ENCODE measurements at regions not wholly inside any gene's neighbourhood (a gene's known extent, or its start where the extent isn't known, plus 50 kb on each side); places are given as distances from the start of the nearest gene placed in this dataset.

DNA sequence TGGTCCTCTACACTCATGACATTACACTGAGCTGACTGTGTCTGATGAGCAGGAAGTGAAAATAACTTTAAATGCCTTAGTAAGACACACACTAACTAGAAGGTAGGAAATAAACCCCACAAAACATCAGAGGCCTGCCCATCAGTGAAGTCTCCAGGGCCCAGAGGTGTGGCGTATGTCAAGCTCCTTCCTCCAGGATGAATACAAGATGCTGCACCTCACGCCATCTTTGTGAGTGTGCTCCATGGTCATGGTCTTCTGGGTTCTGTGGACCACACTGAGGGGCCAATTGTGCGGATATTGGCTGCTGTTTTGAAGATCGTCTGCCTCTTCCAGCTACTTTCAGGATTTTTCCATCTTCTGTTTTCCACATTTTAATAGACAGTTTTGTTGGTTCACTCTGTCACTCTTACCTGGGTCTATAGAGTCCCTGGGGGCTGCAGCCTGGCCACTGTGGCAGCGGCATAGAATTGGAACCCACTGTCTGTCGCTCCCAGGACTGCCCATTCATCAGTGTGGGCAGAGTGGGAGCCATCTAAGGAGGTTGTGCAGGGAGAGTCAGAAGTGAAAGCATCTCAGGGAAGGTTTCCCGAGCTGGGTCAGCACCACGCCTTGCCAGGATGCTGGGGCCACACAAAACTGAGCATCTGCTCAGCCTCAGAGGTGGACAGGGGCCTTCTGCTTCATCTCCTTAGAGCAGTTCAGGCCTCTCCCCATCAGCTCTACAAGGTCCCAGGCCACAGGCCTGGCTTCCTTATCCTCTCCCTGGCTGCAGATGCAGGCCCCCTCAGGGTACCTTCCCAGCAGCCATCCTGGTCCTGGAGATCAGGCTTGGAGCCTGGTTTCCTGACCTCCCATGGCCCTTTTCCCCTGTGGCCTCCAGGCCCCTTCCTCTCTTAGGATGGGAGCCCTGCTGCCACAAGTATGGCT is 57.5 kb upstream of the C14orf180 start:
- DNase-seq: no peak

DNA sequence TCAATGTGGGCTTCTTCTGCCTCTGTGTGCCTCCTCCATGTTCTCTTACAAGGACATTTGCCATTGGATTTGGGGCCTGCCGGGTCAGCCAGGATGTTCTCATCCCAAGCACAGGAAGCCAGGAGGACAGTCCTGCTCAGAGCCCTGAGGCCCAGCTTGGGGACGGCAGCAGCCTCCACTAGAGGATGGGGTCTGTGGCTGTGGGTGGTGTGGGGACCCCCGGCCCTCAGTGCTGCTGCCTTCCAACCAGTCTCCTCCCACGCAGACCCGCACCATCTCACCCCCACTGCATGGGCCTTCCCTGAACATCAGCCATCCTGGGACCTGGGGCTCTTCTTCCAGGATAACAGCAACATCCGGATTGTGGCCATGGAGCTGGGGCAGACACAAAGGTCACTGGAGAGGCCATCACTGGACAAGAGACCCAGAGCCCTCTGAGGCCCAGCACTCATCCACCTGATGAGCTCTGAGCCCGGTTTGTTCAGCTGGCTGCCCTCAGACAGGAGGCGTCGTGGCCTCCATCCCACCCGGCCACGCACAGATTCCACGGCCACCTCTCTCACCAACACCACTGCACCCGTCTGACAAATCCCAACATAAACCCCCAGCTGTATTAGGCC is 56.5 kb upstream of the C14orf180 start:
- DNase-seq: no peak

GRCh38 chr14:104523546-104523935 is 56.0 kb upstream of the C14orf180 start:
- DNase-seq: no peak

DNA sequence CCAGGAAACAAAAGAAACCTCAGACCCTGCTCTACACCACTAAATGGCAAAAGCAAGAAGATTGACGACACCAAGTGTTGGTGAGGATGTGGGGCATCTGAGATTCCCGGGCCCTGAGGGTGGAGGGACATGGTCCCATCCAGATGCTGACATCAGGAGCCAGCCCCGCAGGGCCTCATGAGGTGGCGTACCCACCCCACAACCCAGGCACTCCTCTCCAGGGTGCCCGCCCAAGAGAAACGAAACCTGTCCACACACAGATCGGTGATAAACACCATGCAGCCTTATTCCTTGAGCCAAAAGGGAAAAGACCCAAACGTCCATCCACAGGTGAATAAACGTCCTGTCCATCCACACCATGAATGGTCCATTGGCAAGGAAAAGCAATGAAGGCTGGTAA is 54.8 kb upstream of the C14orf180 start:
- DNase-seq: no peak

GRCh38 chr14:104526723-104527645 is 52.6 kb upstream of the C14orf180 start:
- no peak for DNase-seq

GRCh38 chr14:104527857-104528459 is 51.6 kb upstream of the C14orf180 start:
- DNase-seq: no peak

DNA sequence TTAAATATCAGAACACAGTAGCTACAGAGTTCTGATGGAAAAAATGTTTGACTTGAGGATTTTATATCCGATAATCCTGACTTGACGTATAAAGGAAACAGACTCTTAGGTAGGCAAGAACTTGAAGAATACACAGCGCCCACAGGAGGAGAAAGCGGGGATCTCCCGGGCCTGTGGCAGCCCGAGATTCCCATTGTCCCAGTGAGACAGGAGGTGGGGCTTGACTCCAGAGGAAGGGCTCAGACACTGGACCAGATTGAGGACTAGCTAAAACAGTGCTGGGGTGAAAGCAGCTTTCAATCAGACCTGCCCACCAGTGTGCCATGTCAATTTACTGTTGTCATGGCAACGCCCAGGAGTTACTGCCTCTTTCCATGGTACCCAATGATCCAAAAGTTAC is 51.1 kb upstream of the C14orf180 start:
- no peak for DNase-seq
